Spleen (tissue), 7 donors: ENCODE measurements at regions not wholly inside any gene's neighbourhood (a gene's known extent, or its start where the extent isn't known, plus 50 kb on each side); places are given as distances from the start of the nearest gene placed in this dataset.

ENCODE experiments used
- CTCF ChIP-seq, 11 experiments: fragments of 200-600 bp in 7 of 11; fragments of 450-650 bp in 4 of 11; sonication (generic) in 4 of 11; IDR thresholded peaks in 8 of 11; conservative IDR thresholded peaks in 3 of 11; 1 replicate in 7 of 11; 2 replicates in 4 of 11; pipeline versions ENCODE4 v1.4.0 to v1.8.0; 2016 to 2021; ENCODE audit warnings: antibody characterized with exemption in 11 of 11, inconsistent platforms in 4 of 11, mild to moderate bottlenecking in 1 of 11
- POLR2A ChIP-seq, 3 donors: fragments of 450-650 bp; IDR thresholded peaks; one replicate each; pipeline ENCODE4 v1.5.1; 2017; ENCODE audit warnings: antibody characterized with exemption in 3 of 3, mild to moderate bottlenecking in 1 of 3
- POLR2AphosphoS5 ChIP-seq, 3 donors: sonication (generic); formaldehyde crosslinking; IDR thresholded peaks; one replicate each; pipeline ENCODE4 v1.5.1; 2017; ENCODE audit warnings: antibody characterized with exemption in 3 of 3
- donor health status: DM: no; HTN: no; CAD: no; lungs with moderate emphysema.
- donor health status: DM: no; HTN: no; CAD: no.
- donor health status: DM: no; HTN: no; CAD: no.

GRCh38 chr15:70306081-70306480 is 208.4 kb upstream of the TLE3 start:
- TF ChIP-seq CTCF (IDR thresholded peaks at IDR 0.05 in 8 of 11, conservative IDR thresholded peaks at IDR 0.05 in 3 of 11) (no peak), POLR2A (IDR thresholded peaks at IDR 0.05) (no peak), POLR2AphosphoS5 (IDR thresholded peaks at IDR 0.05) (no peak)
